ENCODE measurements at regions not wholly inside any gene's neighbourhood (a gene's known extent, or its start where the extent isn't known, plus 50 kb on each side); places are given as distances from the start of the nearest gene placed in this dataset.
A peak's percentile ranks its signal among the peaks of the same experiment; 100 is the strongest.
"Not testable (repeated sequence)": the region's sequence is repeated elsewhere in the genome, so short reads cannot be mapped to it uniquely, and the experiment has no call there.

DNA sequence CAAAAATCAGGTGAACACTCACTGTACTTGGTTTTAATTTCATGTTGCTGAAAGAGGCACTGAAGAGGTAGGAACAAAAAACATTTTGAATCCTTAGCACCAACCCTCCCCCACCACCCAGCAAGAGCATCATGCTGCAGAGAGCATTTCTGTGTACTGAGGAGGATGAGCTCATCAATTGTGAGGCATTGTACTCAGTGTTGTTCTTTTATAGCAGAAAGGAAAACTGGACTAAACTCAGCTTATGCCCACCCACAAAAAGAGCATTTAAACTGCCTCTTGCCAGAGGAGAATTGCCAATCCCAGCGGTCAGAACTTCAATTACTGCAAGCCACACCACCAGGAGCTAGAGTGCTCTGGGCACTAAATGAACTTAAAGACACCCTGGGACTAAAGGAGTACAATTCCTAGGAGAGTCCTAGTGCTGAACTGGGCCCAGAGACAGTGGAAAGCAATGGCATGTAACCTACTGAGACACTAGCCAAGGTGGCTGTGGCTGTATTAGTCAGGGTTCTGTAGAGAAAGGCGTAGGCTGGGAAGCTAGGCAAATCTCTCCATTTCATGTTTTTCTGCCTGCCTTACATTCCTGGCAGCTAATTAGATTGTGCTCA, 280.7 kb upstream of the KLHL4 start:
- DNase-seq (ENCODE audit: low read depth): no peak

DNA sequence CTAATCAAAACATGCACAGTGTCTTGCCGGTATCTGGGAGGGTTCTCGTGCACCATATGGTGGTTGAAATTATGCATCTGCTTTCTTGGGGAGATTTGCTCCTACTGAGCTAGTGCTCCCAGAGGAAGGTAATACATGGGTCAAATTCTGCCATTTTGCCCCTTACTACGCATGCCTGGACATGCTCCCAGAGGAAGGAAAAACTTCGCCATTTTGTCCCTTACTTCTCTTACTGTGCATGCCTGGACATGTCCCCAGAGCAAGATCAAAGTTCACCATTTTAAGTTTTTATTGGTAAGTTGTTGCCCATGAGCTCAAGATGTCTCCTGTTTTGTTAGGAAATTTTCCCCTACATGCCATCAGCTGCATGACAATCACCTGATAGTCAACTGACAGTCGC, 252.1 kb upstream of the KLHL4 start:
- no peak for DNase-seq (ENCODE audit: low read depth)

DNA sequence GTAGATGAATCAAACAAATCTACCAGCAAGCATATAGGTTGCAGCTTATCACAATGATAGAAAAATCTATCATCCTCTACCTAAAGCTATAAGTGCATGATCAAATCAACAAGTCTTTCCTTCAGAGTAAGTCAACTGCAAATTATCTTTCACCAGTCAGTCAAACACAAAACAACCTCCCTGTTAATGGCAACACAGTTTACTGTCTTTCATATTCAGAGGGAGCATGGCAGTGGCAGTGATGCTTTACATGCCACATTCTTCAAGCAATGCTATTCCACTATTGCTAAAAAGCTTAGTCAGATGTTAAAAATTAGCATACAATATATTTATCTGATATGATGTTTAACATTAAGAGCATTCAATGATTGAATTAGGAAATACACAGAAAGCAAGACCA, 245.1 kb upstream of the KLHL4 start:
- no peak for DNase-seq (ENCODE audit: low read depth)

DNA sequence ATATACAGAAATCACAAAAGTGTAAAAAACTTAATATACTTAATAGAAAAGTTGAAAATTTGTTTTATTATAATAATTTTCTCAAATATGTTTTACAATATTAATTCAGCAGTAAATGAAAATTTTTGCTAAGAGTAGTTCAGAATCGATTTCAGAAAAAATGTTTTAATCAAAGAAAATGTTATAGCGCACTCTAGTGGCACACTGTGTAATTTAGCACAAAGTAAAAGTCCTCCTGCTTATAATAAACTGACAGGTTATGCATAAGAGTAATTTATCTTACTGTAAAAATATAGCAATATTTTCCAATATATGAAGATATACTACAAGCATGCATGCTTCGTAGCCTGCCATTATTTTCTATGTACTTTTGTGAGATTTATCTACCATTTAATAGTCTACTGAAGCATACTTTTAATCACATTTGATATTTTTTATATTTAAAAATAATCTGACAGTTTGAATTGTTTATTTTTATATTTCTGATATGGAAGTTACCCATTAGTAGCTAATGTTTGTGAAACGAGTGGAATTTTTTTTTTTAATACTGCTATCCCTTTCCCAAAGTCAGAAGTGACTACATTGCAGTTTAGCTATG, 217.9 kb upstream of the KLHL4 start:
- peak; percentile 0 for DNase-seq (ENCODE audit: low read depth)

DNA sequence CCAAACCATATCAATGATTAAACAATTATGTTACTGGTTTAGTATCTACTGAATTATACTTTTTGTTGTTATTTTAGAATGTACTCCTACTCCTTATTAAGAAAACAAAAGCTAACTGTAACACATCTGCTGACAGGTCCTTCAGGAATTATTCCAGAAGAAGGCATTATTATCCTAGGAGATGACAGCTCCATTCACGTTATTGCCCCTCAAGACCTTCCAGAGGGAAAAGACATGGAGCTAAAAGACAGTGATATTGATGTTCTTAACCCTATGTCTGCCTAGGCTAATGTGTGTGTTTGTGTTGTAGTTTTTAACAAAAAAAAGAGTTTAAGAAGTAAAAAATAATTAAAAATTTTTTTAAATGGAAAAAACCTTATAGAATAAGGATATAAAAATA, 206.8 kb upstream of the KLHL4 start:
- no peak for DNase-seq (ENCODE audit: low read depth)

DNA sequence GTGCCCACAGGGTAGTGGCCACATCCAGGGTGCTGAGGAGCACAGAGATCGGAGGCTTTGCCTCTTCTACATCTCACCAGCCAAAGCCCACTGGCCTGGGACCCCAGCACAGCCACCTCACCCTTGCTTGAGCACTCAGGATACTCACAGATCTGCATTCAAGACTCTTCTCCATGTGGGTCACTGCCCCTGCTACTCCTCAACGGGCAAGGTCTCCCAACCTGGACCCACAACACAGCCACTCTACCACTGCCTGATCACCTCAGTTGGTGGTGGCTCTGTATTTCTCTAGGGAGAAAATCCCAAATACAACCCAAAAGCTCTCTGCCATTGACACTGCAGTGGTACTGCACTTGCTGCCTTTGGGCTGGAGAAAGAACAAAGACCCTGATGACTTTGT, 190.3 kb upstream of the KLHL4 start:
- no peak for DNase-seq (ENCODE audit: low read depth)

DNA sequence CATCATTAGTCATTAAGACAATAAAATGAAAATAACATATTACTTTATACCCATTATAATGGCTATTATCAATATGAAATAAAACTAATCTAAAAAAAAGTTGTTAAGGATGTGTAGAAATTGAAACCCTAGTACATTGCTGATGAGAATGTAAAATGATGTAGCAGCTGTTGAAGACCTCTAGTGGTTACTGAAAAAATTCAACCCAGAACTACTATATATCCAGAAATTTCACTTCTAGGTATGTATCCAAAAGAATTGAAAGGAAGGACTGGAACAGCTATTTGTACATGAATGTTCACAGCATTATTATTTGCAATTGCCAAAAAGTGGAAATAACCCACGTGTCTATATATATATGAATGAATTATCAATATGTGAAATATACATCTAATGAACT, 180.3 kb upstream of the KLHL4 start:
- no peak for DNase-seq (ENCODE audit: low read depth)

DNA sequence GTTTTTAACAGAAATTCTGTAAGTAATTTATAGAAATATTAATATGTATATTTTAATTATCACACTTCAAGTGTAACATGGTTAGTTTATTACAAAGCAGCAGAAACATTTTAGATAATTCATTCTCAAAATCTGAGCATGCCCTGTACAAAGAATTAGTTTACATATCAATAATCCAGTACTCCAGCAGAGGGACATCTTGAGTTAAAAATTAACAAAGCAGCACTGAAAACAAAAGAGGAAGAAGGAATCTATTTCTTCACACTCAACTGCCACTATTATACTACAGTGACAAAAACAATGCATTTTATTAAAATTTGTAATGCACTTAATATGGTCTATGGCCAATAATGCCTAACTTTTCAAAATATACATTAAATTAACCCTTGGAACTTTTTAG, 179.1 kb upstream of the KLHL4 start:
- no peak for DNase-seq (ENCODE audit: low read depth)

DNA sequence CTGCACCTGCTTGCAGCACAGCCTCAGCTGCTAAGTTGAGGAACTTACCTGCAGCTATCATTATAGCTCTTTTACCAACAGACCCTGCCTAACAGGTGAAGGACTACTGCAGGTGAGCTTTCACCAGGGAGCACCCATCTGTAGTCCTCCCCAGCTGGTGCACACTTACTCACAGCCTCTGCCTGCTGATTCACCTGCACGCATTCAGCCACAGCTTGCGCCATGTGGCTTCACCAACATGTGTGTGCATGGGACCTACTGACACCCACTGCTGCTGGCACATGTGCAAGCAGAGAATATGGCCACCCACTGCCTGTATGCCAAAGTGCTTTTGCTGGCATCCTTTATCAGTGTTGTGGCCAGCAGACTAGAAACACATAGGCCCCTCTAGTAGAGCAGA, 146.7 kb upstream of the KLHL4 start:
- DNase-seq (ENCODE audit: low read depth): no peak

DNA sequence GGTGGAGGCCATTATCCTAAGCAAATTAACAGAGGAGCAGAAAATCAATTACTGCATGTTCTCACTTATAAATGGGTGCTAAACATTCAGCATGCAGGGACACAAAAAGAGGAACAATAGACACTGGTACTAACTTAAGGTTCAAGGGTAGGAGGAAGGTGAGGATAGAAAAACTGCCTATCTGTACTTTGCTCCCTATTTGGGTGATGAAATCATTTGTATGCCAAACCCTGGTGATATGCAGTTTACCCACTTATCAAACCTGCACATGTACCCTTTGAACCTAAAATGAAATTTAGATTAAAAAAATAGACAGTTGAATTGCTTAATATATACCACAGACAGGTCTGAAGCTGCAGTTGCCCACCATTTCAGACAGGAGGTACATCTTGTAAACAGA, 143.3 kb upstream of the KLHL4 start:
- no peak for DNase-seq (ENCODE audit: low read depth)

DNA sequence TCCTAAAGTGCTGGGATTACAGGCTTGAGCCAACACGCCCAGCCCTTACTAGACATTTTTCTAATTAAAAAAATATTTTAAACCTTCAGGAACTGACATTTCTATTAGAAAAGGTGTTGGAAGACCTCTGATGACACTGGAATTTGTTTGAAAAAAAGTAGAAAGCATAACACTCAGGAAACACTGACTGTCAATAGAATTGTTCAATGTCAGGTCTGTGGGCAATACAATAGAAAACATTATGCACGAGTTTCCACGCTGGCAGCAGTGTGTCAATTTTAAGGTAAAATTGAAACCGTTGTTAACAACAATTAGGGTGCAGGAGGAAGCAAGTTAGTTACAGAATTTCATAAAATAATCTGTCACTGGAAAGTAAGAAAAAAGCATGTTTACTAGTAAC, 140.7 kb upstream of the KLHL4 start:
- no peak for DNase-seq (ENCODE audit: low read depth)

DNA sequence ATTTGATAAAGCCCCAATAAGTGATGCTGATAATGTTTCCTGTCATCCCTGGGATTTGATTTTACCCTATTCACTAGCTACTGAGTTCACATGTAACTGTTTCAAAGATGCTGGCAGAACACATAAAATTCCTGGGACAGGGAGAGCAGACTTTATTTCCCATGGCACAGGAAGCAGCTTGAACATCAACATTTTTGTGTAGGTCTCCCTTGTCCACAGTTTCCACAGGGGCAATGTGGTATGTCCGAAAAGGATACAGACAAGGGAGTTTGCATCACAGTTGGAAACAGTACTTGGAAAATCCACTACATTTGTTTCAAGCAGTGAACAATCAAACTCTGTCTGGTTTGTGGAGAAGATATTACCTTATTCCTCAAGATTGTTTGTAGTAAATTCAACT, 129.2 kb upstream of the KLHL4 start:
- no peak for DNase-seq (ENCODE audit: low read depth)

DNA sequence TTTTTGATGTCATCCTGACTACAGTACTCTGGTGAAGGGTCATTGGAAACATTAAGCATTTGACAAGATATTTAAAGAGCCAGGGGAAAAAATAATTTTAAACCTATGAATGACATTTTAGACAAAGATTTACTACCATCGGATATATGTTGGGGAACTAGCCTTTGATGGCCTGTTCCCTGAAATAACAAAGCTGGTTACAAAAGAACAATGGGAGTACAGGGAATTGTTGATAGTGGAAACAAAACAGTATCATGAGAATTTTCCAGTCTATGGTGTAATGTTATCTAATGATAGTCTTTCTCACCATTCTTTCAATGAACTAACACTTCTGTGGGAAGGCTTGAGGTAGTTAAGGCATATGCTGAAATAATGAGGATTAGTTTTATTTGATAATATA, 125.9 kb upstream of the KLHL4 start:
- DNase-seq (ENCODE audit: low read depth): no peak

DNA sequence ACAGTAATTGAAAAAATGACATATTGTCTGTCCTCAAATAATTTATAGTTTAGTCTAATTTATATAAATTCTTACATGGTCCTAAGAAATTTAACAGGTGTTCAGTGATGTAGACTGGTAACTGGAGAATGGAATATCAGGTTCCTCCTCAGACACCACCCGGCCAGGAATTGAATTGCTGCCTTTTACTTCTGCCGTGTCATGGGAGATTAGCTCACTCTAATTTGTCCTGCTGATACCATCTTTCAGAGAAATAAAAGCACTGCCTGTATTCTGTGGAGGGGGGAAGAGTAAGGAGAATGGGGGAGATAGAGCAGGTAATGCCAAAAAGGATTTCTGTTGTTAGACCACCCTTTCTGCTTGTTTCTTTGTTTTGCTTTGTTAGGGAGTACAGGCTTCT, 125.2 kb upstream of the KLHL4 start:
- DNase-seq (ENCODE audit: low read depth): no peak

DNA sequence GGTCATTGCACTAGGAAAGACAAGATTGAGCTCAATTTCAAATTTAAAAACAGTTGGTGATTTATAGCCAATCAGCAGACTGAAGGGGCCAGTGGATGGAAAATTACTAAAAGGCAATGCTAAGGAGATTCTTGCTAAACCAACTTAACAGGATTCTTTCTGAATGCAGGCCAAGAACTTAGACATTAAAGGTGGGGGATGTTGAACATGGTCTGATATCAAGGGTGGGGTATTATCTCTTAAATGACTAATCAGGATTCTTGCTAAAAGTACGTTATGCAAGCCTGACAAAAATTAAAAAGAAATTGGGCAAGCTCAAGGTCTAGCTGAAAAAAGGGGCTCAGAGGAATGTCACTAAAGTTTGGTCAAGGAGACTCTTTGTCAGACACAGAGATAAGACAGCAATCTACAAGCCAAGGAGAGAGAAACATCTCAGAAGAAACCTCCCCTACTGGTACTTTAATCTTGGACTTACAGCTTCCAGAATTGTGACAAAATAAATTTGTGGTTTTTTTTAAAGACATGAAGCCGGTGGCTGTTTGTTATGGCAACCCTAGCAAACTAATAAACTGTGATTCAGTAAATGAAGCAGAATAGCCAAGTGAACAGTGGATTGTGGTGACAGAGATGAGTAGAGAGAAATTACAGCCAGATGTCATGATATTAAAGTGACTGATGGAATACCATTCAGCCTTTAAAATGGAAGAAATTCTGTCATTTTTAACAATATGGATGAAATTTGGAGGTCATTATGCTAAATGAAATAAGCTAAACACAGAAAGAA, 120.3 kb upstream of the KLHL4 start:
- no peak for DNase-seq (ENCODE audit: low read depth)

DNA sequence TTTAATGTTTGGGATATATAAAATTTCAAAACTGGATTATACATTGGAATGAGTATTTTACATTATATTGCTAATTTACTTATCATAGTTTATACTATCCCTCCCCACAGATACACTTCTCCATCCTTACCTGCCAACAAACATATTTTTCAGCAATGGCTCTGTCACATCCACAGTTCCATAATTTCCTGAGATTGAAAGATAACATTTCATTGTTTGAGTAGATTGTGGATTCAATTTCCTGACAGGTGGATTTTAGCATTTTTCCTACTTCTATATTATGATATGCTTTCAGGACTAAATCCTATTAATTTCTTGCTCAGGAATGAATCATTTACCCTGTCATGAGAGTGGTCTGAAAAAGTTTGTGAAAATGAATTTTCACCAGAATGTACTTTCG, 115.3 kb upstream of the KLHL4 start:
- no peak for DNase-seq (ENCODE audit: low read depth)

DNA sequence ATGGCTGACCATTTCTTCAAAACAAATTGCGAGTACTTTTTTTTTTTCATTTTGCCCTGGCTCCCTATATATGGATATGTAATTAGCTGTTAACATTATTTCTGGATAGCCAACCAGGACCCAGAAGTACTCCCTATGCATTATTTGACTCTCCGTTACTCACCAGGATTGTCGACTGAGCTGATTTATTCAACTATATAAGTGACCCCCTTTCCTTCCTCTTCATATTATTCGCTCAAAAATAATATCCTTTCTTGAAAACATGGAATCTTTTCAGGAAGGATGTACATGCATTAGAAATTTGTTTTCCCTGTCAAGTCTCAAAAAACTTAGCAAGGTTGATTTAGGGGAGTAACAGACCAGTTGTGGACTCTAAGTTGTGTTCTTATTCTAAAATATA, 114.1 kb upstream of the KLHL4 start:
- no peak for DNase-seq (ENCODE audit: low read depth)

DNA sequence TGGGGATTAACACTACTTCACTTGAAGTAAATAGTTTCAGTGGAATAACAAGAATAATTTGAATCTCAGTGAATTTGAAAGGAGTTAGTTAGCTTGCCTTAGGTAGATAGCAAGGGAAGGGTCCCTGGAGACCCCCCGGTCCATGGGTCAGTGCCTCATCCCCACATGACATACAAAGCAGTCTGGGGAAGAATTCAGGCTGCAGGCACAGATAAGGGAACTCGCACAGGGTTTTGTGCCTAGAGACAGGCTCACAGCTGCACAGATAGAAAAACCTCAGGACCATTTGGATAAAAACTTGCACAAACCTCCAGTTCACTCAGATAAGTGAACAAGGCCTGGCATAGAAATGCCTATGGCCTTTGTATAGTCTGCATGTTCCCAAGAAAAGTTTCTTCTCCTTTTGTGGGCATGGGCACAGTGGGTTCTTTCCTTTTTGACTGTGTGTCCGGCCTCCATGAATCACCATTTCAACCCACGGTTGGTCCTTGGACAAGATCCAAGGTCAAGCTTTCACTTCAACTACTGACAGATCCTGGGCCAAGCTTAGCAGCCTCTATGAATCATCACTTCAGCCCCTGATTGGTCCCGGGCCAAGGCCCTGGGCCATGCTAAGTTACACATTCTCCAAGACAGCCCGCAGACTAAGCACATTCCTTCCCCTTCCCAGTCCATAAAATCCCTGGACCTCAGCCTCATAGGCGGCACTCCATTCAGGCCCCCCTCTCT, 108.3 kb upstream of the KLHL4 start:
- DNase-seq (ENCODE audit: low read depth): peak; percentile 0

DNA sequence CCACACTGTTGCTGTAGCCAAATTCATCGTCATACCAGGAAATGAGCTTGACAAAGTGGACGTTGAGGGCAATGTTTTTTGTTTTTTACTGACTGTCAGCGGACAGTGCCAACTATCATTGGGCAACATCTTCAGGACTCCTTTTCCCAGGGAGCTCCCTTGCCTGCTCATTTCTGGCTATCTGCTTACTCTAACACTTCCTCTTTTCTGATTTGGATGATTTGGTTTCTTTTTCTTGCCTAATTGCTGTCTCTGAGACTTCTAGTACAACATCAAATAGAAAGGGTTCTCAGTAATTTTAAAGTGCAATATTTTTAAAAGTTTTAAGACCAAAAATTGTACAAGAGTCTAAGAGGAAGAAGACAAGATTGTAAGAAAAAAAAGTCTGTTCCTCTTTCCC, 92.0 kb upstream of the KLHL4 start:
- no peak for DNase-seq (ENCODE audit: low read depth)

DNA sequence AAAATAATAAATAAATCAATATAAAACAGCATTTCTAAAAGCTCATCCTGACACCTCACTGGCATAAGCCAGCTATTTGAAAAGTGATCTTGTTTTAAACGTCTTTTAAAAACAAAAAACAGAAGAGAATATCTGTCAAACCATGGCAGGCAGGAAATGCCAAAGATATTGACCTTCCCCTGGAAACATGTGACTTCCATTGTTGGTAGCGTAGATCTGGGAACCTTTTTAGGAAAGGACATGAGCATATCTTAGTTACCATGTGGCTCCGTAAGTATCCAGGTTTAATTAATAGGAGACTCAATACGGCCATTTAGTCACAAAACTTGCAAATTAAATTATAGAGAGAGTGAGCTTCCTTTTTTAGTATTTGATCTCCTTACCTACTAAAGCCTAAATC, 83.0 kb upstream of the KLHL4 start:
- no peak for DNase-seq (ENCODE audit: low read depth)

DNA sequence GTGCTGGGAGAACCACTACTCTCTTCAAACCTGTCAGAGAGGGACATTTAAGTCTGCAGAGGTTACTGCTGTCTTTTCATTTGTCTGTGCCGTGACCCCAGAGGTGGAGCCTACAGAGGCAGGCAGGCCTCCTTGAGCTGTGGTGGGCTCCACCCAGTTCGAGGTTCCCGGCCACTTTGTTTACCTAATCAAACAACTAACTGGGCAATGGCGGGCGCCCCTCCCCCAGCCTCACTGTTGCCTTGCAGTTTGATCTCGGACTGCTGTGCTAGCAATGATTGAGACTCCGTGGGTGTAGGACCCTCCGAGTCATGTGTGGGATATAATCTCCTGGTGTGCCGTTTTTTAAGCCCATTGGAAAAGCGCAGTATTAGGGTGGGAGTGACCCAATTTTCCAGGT, 69.0 kb upstream of the KLHL4 start:
- not testable (repeated sequence) for DNase-seq (ENCODE audit: low read depth)

DNA sequence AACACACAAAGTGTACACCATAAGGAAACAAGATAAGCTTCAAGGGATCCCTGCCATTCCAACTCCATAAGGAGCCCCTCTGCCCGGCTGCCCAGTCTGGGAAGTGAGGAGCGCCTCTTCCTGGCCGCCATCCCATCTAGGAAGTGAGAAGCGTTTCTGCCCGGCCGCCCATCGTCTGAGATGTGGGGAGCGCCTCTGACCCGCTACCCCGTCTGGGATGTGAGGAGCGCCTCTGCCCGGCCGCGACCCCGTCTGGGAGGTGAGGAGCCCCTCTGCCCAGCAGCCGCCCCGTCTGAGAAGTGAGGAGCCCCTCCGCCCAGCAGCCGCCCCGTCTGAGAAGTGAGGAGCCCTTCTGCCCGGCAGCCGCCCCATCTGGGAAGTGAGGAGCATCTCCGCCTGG, 51.8 kb upstream of the KLHL4 start:
- DNase-seq (ENCODE audit: low read depth): not testable (repeated sequence)

Data from ELR (cell line).